ENCODE measurements at regions not wholly inside any gene's neighbourhood (a gene's known extent, or its start where the extent isn't known, plus 50 kb on each side); places are given as distances from the start of the nearest gene placed in this dataset.
A peak's percentile ranks its signal among the peaks of the same experiment; 100 is the strongest.

GRCh38 chr12:3336606-3337311, 154.2 kb upstream of the PRMT8 start:
- DNase-seq, result no peak

- no peak for DNase-seq
Measured at GRCh38 chr12:3337944-3338343, 153.1 kb upstream of the PRMT8 start.

- DNase-seq, result no peak
Measured at GRCh38 chr12:3339221-3339620, 151.8 kb upstream of the PRMT8 start.

GRCh38 chr12:3341594-3341993, 149.4 kb upstream of the PRMT8 start:
- DNase-seq, result no peak

- peak; percentile 37 for DNase-seq
Measured at GRCh38 chr12:3342051-3342450, 149.0 kb upstream of the PRMT8 start.

GRCh38 chr12:3348055-3348454, 142.9 kb upstream of the PRMT8 start:
- no peak for DNase-seq

- no peak for DNase-seq
Measured at GRCh38 chr12:3350432-3350831, 140.6 kb upstream of the PRMT8 start.

GRCh38 chr12:3351731-3352130, 139.3 kb upstream of the PRMT8 start:
- no peak for DNase-seq

GRCh38 chr12:3352230-3352629, 138.8 kb upstream of the PRMT8 start:
- no peak for DNase-seq

GRCh38 chr12:3353621-3354020, 137.4 kb upstream of the PRMT8 start:
- no peak for DNase-seq

- no peak for DNase-seq
Measured at GRCh38 chr12:3354586-3354985, 136.4 kb upstream of the PRMT8 start.

GRCh38 chr12:3355378-3355900, 135.6 kb upstream of the PRMT8 start:
- DNase-seq, result no peak

GRCh38 chr12:3357950-3358525, 133.0 kb upstream of the PRMT8 start:
- DNase-seq, result no peak

GRCh38 chr12:3359478-3359877, 131.5 kb upstream of the PRMT8 start:
- no peak for DNase-seq

GRCh38 chr12:3361146-3361545, 129.9 kb upstream of the PRMT8 start:
- DNase-seq, result no peak

GRCh38 chr12:3362737-3363136, 128.3 kb upstream of the PRMT8 start:
- DNase-seq, result no peak

GRCh38 chr12:3363608-3364007, 127.4 kb upstream of the PRMT8 start:
- no peak for DNase-seq

- no peak for DNase-seq
Measured at GRCh38 chr12:3364226-3364625, 126.8 kb upstream of the PRMT8 start.

- no peak for DNase-seq
Measured at GRCh38 chr12:3364661-3365462, 126.1 kb upstream of the PRMT8 start.

GRCh38 chr12:3365463-3366411, 125.3 kb upstream of the PRMT8 start:
- DNase-seq, result no peak

GRCh38 chr12:3366451-3367110, 124.4 kb upstream of the PRMT8 start:
- DNase-seq, result no peak

Data from fibroblast of skin of right biceps (primary cell).